GM12878 (cell line): ENCODE measurements at regions not wholly inside any gene's neighbourhood (a gene's known extent, or its start where the extent isn't known, plus 50 kb on each side); places are given as distances from the start of the nearest gene placed in this dataset.

Source experiments
- ATAC-seq: fragments of 200-7000 bp; cut with Tn5 transposase; 3 replicates; pipeline ENCODE4 v1.9.1; 2020; ENCODE audit warnings: mild to moderate bottlenecking, moderate library complexity
- BruUV-seq: library from RNA; stranded (reverse); fragments of 400-500 nt; replicated peaks from 2 replicates; lab custom pipeline; 2021; lab: Mats Ljungman, UMichigan
- CTCF ChIA-PET: fragments of 300-600 bp; sonication (Branson Sonifier 250); formaldehyde crosslinking; extraction: SDS; loops from one replicate; lab custom pipeline; 2021; ENCODE audit warnings: inconsistent platforms; lab: Yijun Ruan, JAX
- POLR2A ChIA-PET: fragments of 350-600 bp; formaldehyde crosslinking; extraction: SDS; loops from one replicate; lab custom pipeline; 2021; ENCODE audit warnings: inconsistent platforms; lab: Charles Lee
- RAD21 ChIA-PET: fragments of 300-600 bp; sonication (Branson Sonifier 250); formaldehyde crosslinking; loops from one replicate; lab custom pipeline; 2023; ENCODE audit warnings: antibody characterized with exemption; ENCODE audit not compliant: unreplicated experiment; lab: Charles Lee
- SMC1A ChIA-PET: fragments of 300-600 bp; sonication (Branson Sonifier 250); formaldehyde crosslinking; loops from one replicate; lab custom pipeline; 2023; ENCODE audit not compliant: unreplicated experiment, uncharacterized antibody; lab: Charles Lee
- DNase-seq: peaks from one replicate; pipeline ENCODE4 v3.0.0-alpha.2; 2011; ENCODE audit warnings: low read depth, low spot score
- FAIRE-seq: peaks from 3 replicates; lab custom pipeline; 2011; peaks lifted over from hg19 to GRCh38; lab: Jason Lieb, UNC
- H2AFZ ChIP-seq: 2 replicates; pipeline ENCODE4 v1.6.0; 2011; ENCODE audit warnings: low read depth, low read length, control low read depth; ENCODE audit not compliant: control insufficient read depth
- H3K27ac ChIP-seq: 2 replicates; pipeline ENCODE4 v1.5.1; 2011; ENCODE audit warnings: control low read depth; ENCODE audit not compliant: control insufficient read depth, insufficient read depth
- H3K27me3 ChIP-seq, 2 experiments: replicated peaks in 1 of 2; 2 replicates each; pipeline versions ENCODE4 v1.6.0 to v1.6.1; 2011; ENCODE audit warnings: low read length in 1 of 2; ENCODE audit not compliant: control insufficient read depth in 2 of 2, insufficient read depth in 2 of 2
- H3K36me3 ChIP-seq, 2 experiments: 2 replicates each; pipeline ENCODE4 v1.5.1; 2011; ENCODE audit warnings: low read length in 1 of 2; ENCODE audit not compliant: control insufficient read depth in 2 of 2, insufficient read depth in 2 of 2
- H3K4me1 ChIP-seq: 2 replicates; pipeline ENCODE4 v1.6.1; 2011; ENCODE audit warnings: mild to moderate bottlenecking, low read length, moderate library complexity, mixed read lengths; ENCODE audit not compliant: control insufficient read depth, insufficient read depth
- H3K4me2 ChIP-seq: 2 replicates; pipeline ENCODE4 v1.6.0; 2011; ENCODE audit warnings: control low read depth; ENCODE audit not compliant: control insufficient read depth, insufficient read depth
- H3K4me3 ChIP-seq: fragments of 200-600 bp; sonication (generic); 2 replicates; pipeline ENCODE4 v1.5.1; 2016
- H3K79me2 ChIP-seq: 2 replicates; pipeline ENCODE4 v1.6.0; 2011; ENCODE audit warnings: low read length; ENCODE audit not compliant: control insufficient read depth, insufficient read depth
- H3K9ac ChIP-seq: 2 replicates; pipeline ENCODE4 v1.8.0; 2011; ENCODE audit warnings: low read length, control low read depth, mixed read lengths; ENCODE audit not compliant: control insufficient read depth, insufficient read depth
- H3K9me3 ChIP-seq: replicated peaks from 3 replicates; pipeline ENCODE4 v1.5.1; 2011; ENCODE audit warnings: mild to moderate bottlenecking, low read length; ENCODE audit not compliant: control insufficient read depth, insufficient read depth
- H4K20me1 ChIP-seq: 2 replicates; pipeline ENCODE4 v1.6.0; 2011; ENCODE audit not compliant: control insufficient read depth, insufficient read depth
- ATF7 ChIP-seq: fragments of 450-650 bp; IDR thresholded peaks from 2 replicates; pipeline ENCODE4 v1.6.1; 2016; ENCODE audit warnings: low read depth, mild to moderate bottlenecking
- CEBPB ChIP-seq, 2 experiments: fragments of 150-350 bp in 1 of 2; IDR thresholded peaks; 2 replicates each; pipeline ENCODE4 v1.6.1; 2012 to 2014; ENCODE audit warnings: low read depth in 2 of 2, low read length in 2 of 2, borderline replicate concordance in 1 of 2, inconsistent platforms in 1 of 2
- EP300 ChIP-seq, 2 experiments: fragments of 150-350 bp in 1 of 2; IDR thresholded peaks; 2 replicates each; pipeline ENCODE4 v1.6.1; 2011 to 2012; ENCODE audit warnings: low read depth in 2 of 2, low read length in 2 of 2, borderline replicate concordance in 1 of 2, improper control_type of control experiment in 1 of 2, inconsistent platforms in 1 of 2; ENCODE audit not compliant: control insufficient read depth in 1 of 2
- JUND ChIP-seq: IDR thresholded peaks from 2 replicates; pipeline ENCODE4 v1.6.1; 2012; ENCODE audit warnings: low read depth, mild to moderate bottlenecking, low read length, improper control_type of control experiment, moderate library complexity
- MXI1 ChIP-seq: fragments of 150-350 bp; IDR thresholded peaks from 2 replicates; pipeline ENCODE4 v1.6.1; 2011; ENCODE audit warnings: low read depth, mild to moderate bottlenecking, inconsistent platforms, low read length, improper control_type of control experiment
- NR2C1 ChIP-seq: fragments of 450-650 bp; IDR thresholded peaks from 2 replicates; pipeline ENCODE4 v1.6.1; 2017; ENCODE audit warnings: antibody characterized with exemption, mild to moderate bottlenecking, moderate library complexity
- PML ChIP-seq: IDR thresholded peaks from 2 replicates; pipeline ENCODE4 v1.6.1; 2012; ENCODE audit warnings: low read length, inconsistent platforms
- SP1 ChIP-seq: IDR thresholded peaks from one replicate; pipeline ENCODE4 v1.6.1; 2011; ENCODE audit warnings: low read depth, low read length
- WRNIP1 ChIP-seq: IDR thresholded peaks from 2 replicates; pipeline ENCODE4 v1.6.1; 2011; ENCODE audit warnings: low read depth, low read length, improper control_type of control experiment, borderline replicate concordance
- ZNF217 ChIP-seq: fragments of 450-650 bp; IDR thresholded peaks from 2 replicates; pipeline ENCODE4 v1.6.1; 2017; ENCODE audit warnings: antibody characterized with exemption, mild to moderate bottlenecking
- WGBS: methylation state at CpG from one replicate; pipeline ENCODE4 v1.1.6; 2016; ENCODE audit warnings: low lambda C conversion rate; ENCODE audit not compliant: insufficient replicate concordance, insufficient coverage; ENCODE audit errors: missing lambda C conversion rate; 5-methylcytosine and 5-hydroxymethylcytosine counted together
- in situ Hi-C: fragments of 300-500 bp; cut with MboI; formaldehyde crosslinking; loops from 9 replicates; pipeline ENCODE4 v1.14.3; 2018; ENCODE audit warnings: mixed read lengths
- intact Hi-C: fragments of 100-400 bp; cut with micrococcal nuclease; formaldehyde crosslinking; loops from one replicate; pipeline ENCODE4 v1.14.2; 2022; ENCODE audit not compliant: unreplicated experiment

GRCh38 chr9:135299651-135300345 lies 179.8 kb upstream of the PPP1R26 start:
- ChIA-PET POLR2A (no interaction called here), RAD21 (no interaction called here), CTCF (interaction anchor here (0.6 kb wide), 1 partner anchor 113 kb away, joined by 3 read pairs; no protein-coding TSS in a partner anchor), SMC1A (no interaction called here)
- Histone ChIP-seq H3K9ac (no peak overlapping the region), H3K27ac (no peak overlapping the region), H4K20me1 (no peaks in the 10 kb centered on the region), H3K4me1 (no peaks in the 10 kb centered on the region), H3K9me3 (no peaks in the 10 kb centered on the region), H2AFZ (no peak overlapping the region), H3K4me2 (no peak overlapping the region), H3K27me3 (peaks cover 2 to 7% of the 10 kb centered on the region in 2 experiments; a peak in 2 of 4 replicates), H3K36me3 (no peaks in the 10 kb centered on the region), H3K79me2 (no peaks in the 10 kb centered on the region), H3K4me3 (no peak overlapping the region)
- TF ChIP-seq JUND (no peak), CEBPB (IDR thresholded peaks at IDR 0.05; ENCODE audit: borderline replicate concordance in 1 of 2, low read depth in 2 of 2, low read length in 2 of 2) (no peak), MXI1 (no peak)
- FAIRE-seq (no peak), ATAC-seq (no peak), DNase-seq (no peak)
- intact Hi-C loops: no loop called here
- in situ Hi-C loops: no loop called here
- BruUV-seq: no TSS peak
- 8% methylated on average over 16 of the region's 16 CpGs for WGBS

- no peak overlapping the region for H3K4me3 ChIP-seq
- H4K20me1 ChIP-seq: no peaks in the 10 kb centered on the region
- H3K79me2 ChIP-seq: no peaks in the 10 kb centered on the region
- no peak overlapping the region for H3K4me2 ChIP-seq
- H3K9ac ChIP-seq: no peak overlapping the region
- no peak overlapping the region for H2AFZ ChIP-seq
- H3K36me3 ChIP-seq: no peaks in the 10 kb centered on the region
- FAIRE-seq (no peak), ATAC-seq (no peak), DNase-seq (no peak)
- SMC1A ChIA-PET: no interaction called here
- TF ChIP-seq ATF7: no peak
- no peak for TF ChIP-seq SP1
- TF ChIP-seq EP300 (IDR thresholded peaks at IDR 0.05; ENCODE audit: borderline replicate concordance in 1 of 2, control insufficient read depth in 1 of 2, low read depth in 2 of 2, low read length in 2 of 2): no peak
- TF ChIP-seq ZNF217: no peak
- TF ChIP-seq NR2C1: no peak
- TF ChIP-seq WRNIP1: no peak
- TF ChIP-seq PML: no peak
- peaks cover 2 to 7% of the 10 kb centered on the region in 2 experiments; a peak in 2 of 4 replicates for H3K27me3 ChIP-seq
- intact Hi-C loops: no loop called here
- CTCF ChIA-PET: interaction anchor here (0.6 kb wide), 1 partner anchor 113 kb away, joined by 3 read pairs; no protein-coding TSS in a partner anchor
- H3K27ac ChIP-seq: no peak overlapping the region
- 24% methylated on average over 20 of the region's 21 CpGs for WGBS
- in situ Hi-C loops: no loop called here
- no TSS peak for BruUV-seq
- H3K9me3 ChIP-seq: no peaks in the 10 kb centered on the region
- RAD21 ChIA-PET: no interaction called here
- POLR2A ChIA-PET: no interaction called here
- H3K4me1 ChIP-seq: no peaks in the 10 kb centered on the region
Observed at GRCh38 chr9:135300346-135301141, 179.0 kb upstream of the PPP1R26 start.
